GM20000 (cell line): ENCODE measurements at regions not wholly inside any gene's neighbourhood (a gene's known extent, or its start where the extent isn't known, plus 50 kb on each side); places are given as distances from the start of the nearest gene placed in this dataset.
A peak's percentile ranks its signal among the peaks of the same experiment; 100 is the strongest.
"Not testable (repeated sequence)": the region's sequence is repeated elsewhere in the genome, so short reads cannot be mapped to it uniquely, and the experiment has no call there.

Source experiments
- DNase-seq: peaks from one replicate; pipeline ENCODE4 v3.0.0; 2012; ENCODE audit warnings: low spot score
- TF ChIP-seq, protein P1 (sequence below): IDR thresholded peaks from 2 replicates; pipeline ENCODE4 v1.5.1; 2012; ENCODE audit warnings: mild to moderate bottlenecking, control low read depth; ENCODE audit errors: extremely low read depth, missing control alignments

GRCh38 chr16:17925761-17926160, 410.8 kb downstream of the NPIPA8 start:
- TF ChIP-seq, protein P1, sequence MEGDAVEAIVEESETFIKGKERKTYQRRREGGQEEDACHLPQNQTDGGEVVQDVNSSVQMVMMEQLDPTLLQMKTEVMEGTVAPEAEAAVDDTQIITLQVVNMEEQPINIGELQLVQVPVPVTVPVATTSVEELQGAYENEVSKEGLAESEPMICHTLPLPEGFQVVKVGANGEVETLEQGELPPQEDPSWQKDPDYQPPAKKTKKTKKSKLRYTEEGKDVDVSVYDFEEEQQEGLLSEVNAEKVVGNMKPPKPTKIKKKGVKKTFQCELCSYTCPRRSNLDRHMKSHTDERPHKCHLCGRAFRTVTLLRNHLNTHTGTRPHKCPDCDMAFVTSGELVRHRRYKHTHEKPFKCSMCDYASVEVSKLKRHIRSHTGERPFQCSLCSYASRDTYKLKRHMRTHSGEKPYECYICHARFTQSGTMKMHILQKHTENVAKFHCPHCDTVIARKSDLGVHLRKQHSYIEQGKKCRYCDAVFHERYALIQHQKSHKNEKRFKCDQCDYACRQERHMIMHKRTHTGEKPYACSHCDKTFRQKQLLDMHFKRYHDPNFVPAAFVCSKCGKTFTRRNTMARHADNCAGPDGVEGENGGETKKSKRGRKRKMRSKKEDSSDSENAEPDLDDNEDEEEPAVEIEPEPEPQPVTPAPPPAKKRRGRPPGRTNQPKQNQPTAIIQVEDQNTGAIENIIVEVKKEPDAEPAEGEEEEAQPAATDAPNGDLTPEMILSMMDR = no peak
- DNase-seq = no peak

GRCh38 chr16:17921357-17921978, 415.1 kb downstream of the NPIPA8 start:
- DNase-seq = peak; percentile 61
- TF ChIP-seq, protein P1 = peak; percentile 71

GRCh38 chr16:17917316-17918019, 419.1 kb downstream of the NPIPA8 start:
- TF ChIP-seq, protein P1 = no peak
- DNase-seq = no peak

GRCh38 chr16:17915791-17916190, 420.7 kb downstream of the NPIPA8 start:
- TF ChIP-seq, protein P1 = no peak
- DNase-seq = no peak

DNA sequence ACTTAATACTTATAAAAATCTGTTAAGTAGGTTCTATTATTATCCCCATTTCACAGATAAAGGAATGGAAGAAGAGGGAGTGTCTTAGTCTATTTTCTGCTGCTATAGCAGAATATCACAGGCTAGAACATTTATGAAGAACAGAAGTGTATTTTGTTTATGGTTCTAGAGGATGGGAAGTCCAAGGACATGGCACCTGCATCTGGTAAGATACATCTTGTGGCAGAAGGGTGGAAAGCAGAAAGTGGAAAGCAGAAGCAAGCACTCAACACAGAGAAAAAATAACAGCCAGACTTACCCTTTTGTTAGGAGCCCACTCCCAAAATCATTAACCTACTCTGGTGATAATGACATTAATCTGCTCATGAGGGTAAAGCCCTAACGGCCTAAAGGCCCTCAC, 422.4 kb downstream of the NPIPA8 start:
- TF ChIP-seq, protein P1 = no peak
- DNase-seq = no peak

DNA sequence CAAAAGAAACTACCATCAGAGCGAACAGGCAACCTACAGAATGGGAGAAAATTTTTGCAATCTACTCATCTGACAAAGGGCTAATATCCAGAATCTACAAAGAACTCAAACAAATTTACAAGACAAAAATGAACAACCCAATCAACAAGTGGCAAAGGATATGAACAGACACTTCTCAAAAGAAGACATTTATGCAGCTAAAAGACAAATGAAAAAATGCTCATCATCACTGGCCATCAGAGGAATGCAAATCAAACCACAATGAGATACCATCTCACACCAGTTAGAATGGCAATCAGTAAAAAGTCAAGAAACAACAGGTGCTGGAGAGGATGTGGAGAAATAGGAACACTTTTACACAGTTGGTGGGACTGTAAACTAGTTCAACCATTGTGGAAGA, 425.0 kb downstream of the NPIPA8 start:
- not testable (repeated sequence) for DNase-seq

GRCh38 chr16:17906626-17907025, 429.9 kb downstream of the NPIPA8 start:
- DNase-seq = not testable (repeated sequence)

GRCh38 chr16:17901309-17901708, 430.5 kb upstream of the XYLT1 start:
- TF ChIP-seq, protein P1 = no peak
- no peak for DNase-seq
